ENCODE measurements at regions not wholly inside any gene's neighbourhood (a gene's known extent, or its start where the extent isn't known, plus 50 kb on each side); places are given as distances from the start of the nearest gene placed in this dataset.

DNA sequence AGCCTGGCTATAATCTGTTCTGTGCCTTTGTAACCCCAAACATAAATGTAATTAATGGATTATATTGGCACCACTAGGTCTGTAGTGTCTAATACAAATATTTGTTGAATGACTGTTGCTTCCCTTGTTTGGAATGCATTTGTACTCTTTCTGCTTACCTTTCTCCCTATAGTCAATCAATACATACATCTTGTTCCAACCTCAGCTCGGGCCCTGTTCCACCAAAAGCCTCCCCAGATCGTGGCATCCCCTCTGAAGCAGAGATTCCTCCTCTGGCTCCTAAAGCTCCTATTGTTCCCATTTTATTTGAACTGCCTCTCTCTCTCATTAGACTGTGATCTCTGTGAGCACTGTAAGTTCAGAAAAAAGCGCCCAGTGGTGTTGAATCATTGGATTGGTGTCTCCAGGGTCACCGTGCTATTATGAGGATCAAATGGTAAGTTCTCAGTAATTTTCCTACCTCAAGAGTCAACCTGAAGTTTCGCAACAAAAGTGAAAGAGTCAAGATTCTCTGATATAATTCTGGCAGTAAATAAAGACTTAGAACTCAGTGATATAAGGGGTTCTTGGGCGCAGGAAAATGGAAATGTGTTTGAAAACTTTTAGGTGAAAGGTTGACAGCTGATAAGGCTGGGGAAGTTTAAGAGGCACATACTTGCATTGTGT is 151.5 kb downstream of the KLF5 start:
- Mint-ChIP-seq H3K4me1 (ENCODE audit: unreplicated experiment) (no peaks in the 10 kb centered on the region), H3K4me3 (ENCODE audit: unreplicated experiment) (no peak overlapping the region), H3K9me3 (ENCODE audit: unreplicated experiment) (no peaks in the 10 kb centered on the region), H3K27me3 (ENCODE audit: unreplicated experiment) (no peaks in the 10 kb centered on the region), H3K36me3 (ENCODE audit: low read depth, unreplicated experiment) (no peaks in the 10 kb centered on the region), H3K27ac (ENCODE audit: unreplicated experiment) (no peak overlapping the region)
- no peak for TF ChIP-seq CTCF (IDR thresholded peaks at IDR 0.05; ENCODE audit: unreplicated experiment)
- DNase-seq (ENCODE audit: low spot score) = no peak

DNA sequence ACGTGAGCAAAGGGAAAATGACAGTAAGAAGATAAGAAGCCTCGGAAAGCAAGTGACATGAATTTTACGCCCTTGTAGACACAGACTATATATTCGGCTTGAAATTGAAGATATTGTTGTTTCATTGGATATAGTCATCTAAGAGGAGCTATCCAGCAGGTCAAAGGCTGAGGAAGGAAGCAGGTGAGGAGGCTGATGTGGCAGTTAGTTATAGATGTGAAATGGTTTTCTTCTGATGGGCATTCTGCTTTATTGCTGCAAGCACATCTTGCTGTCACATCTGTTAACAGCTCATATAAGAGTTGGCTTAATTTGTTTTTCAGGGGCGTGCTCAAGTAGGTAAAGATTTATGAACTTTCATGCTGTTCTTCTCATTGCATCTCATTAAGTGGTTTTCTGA is 146.1 kb downstream of the KLF5 start:
- Mint-ChIP-seq H3K9me3 (ENCODE audit: unreplicated experiment) (no peaks in the 10 kb centered on the region), H3K36me3 (ENCODE audit: low read depth, unreplicated experiment) (no peaks in the 10 kb centered on the region), H3K4me1 (ENCODE audit: unreplicated experiment) (no peaks in the 10 kb centered on the region), H3K4me3 (ENCODE audit: unreplicated experiment) (no peak overlapping the region), H3K27me3 (ENCODE audit: unreplicated experiment) (no peaks in the 10 kb centered on the region), H3K27ac (ENCODE audit: unreplicated experiment) (no peak overlapping the region)
- DNase-seq (ENCODE audit: low spot score) = no peak
- no peak for TF ChIP-seq CTCF (IDR thresholded peaks at IDR 0.05; ENCODE audit: unreplicated experiment)

DNA sequence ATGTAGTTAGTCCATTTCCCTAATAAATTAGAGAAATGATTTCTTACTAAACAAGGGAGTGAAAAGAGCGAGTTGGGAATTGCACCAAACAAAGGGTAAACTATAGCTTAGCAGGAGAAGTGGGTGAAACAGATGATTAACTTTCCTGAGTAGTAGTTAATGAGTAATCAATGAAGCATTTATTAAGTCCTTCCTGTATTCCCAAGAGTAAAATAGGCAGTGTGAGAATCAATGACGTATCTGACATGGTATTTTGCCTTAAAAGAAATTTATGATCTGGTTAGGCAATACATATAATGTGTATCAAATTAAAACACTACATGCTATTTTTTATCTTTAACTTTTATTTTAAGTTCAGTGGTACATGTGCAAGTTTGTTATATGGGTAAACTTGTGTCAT is 142.8 kb downstream of the KLF5 start:
- no peak for DNase-seq (ENCODE audit: low spot score)
- H3K4me3 Mint-ChIP-seq (ENCODE audit: unreplicated experiment) = no peak overlapping the region
- no peak overlapping the region for H3K27ac Mint-ChIP-seq (ENCODE audit: unreplicated experiment)
- no peaks in the 10 kb centered on the region for H3K9me3 Mint-ChIP-seq (ENCODE audit: unreplicated experiment)
- H3K36me3 Mint-ChIP-seq (ENCODE audit: low read depth, unreplicated experiment) = no peaks in the 10 kb centered on the region
- no peaks in the 10 kb centered on the region for H3K4me1 Mint-ChIP-seq (ENCODE audit: unreplicated experiment)
- no peak for TF ChIP-seq CTCF (IDR thresholded peaks at IDR 0.05; ENCODE audit: unreplicated experiment)
- H3K27me3 Mint-ChIP-seq (ENCODE audit: unreplicated experiment) = no peaks in the 10 kb centered on the region

DNA sequence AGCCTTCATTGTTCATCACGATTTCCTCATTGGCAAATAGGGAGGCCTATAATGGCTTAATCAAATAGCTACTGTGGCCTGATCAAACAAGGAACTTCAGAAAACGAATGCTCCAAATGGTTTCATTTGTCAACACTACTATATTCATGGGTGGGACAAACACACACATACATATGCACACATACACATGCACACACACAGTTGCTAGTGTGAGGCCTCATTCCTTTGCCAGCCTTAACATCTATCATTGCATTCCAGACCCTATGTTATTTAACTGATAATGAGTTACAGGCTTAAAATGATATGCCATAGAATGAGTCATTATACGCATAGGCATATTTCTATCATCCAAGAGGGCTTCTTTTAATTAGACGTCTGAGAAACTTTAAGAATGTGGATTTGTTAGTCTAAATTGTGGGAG is 140.2 kb downstream of the KLF5 start:
- no peaks in the 10 kb centered on the region for H3K36me3 Mint-ChIP-seq (ENCODE audit: low read depth, unreplicated experiment)
- H3K9me3 Mint-ChIP-seq (ENCODE audit: unreplicated experiment) = no peaks in the 10 kb centered on the region
- DNase-seq (ENCODE audit: low spot score) = no peak
- no peaks in the 10 kb centered on the region for H3K27me3 Mint-ChIP-seq (ENCODE audit: unreplicated experiment)
- TF ChIP-seq CTCF (IDR thresholded peaks at IDR 0.05; ENCODE audit: unreplicated experiment) = no peak
- no peak overlapping the region for H3K4me3 Mint-ChIP-seq (ENCODE audit: unreplicated experiment)
- no peak overlapping the region for H3K27ac Mint-ChIP-seq (ENCODE audit: unreplicated experiment)
- no peaks in the 10 kb centered on the region for H3K4me1 Mint-ChIP-seq (ENCODE audit: unreplicated experiment)

GRCh38 chr13:73195091-73195490 is 136.3 kb downstream of the KLF5 start:
- DNase-seq (ENCODE audit: low spot score) = no peak
- H3K27me3 Mint-ChIP-seq (ENCODE audit: unreplicated experiment) = peaks cover 3% of the 10 kb centered on the region
- no peak overlapping the region for H3K27ac Mint-ChIP-seq (ENCODE audit: unreplicated experiment)
- H3K4me3 Mint-ChIP-seq (ENCODE audit: unreplicated experiment) = no peak overlapping the region
- H3K36me3 Mint-ChIP-seq (ENCODE audit: low read depth, unreplicated experiment) = no peaks in the 10 kb centered on the region
- H3K9me3 Mint-ChIP-seq (ENCODE audit: unreplicated experiment) = no peaks in the 10 kb centered on the region
- no peak for TF ChIP-seq CTCF (IDR thresholded peaks at IDR 0.05; ENCODE audit: unreplicated experiment)
- no peaks in the 10 kb centered on the region for H3K4me1 Mint-ChIP-seq (ENCODE audit: unreplicated experiment)

All from endothelial cell (in vitro differentiated cells).